ENCODE measurements at regions not wholly inside any gene's neighbourhood (a gene's known extent, or its start where the extent isn't known, plus 50 kb on each side); places are given as distances from the start of the nearest gene placed in this dataset.
A peak's percentile ranks its signal among the peaks of the same experiment; 100 is the strongest.
"Not testable (repeated sequence)": the region's sequence is repeated elsewhere in the genome, so short reads cannot be mapped to it uniquely, and the experiment has no call there.

DNA sequence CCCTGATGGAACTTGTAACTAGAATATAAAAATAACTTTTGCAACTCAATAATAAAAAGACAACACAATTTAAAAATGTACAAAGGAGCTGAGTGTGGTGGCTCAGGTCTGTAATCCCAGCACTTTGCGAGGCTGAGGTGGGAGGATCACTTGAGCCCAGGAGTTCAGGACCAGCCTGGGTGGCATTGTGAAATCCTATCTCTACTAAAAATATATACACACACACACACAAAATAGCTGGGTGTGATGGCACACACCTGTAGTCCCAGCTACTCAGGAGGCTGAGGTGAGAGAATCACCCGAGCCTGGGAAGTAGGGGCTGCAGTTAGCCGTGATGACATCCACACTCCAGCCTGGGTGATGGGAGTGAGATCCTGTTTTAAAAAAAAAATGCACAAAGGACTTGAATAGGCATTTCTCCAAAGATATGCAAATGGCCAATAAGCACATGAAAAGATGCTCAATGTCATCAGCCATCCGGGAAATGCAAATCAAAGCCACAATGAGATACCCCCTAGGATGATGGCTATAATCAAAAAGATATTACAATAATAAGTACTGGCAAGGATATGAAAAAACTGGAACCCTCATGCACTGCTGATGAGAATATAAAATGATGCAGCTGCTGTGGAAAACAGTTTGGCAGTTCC, 59.8 kb upstream of the SEPTIN5 start:
- Histone ChIP-seq H3K9me3 (replicated peaks) (no peaks in the 10 kb centered on the region), H3K36me3 (no peaks in the 10 kb centered on the region), H3K4me1 (no peaks in the 10 kb centered on the region), H3K27ac (no peak overlapping the region), H3K4me3 (no peak overlapping the region), H3K27me3 (no peaks in the 10 kb centered on the region)
- no peak for DNase-seq

DNA sequence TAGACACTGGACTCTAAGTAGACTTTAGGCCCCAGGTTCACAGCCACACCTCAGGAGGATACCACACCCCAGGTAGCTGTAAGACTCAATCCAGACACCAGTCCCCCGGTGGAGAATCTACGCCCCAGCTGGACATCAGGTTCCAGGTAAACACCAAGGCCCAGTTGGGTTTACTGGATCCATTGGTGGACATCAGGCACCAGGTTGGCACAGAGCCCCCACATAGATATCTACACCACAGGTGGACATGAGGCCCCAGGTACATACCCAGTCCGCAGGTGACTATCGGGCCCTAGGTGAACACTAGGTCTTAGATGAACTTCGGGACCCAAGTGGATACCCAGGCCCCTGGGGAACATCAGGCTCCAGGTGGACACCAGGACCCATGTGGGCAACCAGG, 58.9 kb upstream of the SEPTIN5 start:
- no peaks in the 10 kb centered on the region for H3K9me3 ChIP-seq (replicated peaks)
- H3K4me3 ChIP-seq: no peak overlapping the region

DNA sequence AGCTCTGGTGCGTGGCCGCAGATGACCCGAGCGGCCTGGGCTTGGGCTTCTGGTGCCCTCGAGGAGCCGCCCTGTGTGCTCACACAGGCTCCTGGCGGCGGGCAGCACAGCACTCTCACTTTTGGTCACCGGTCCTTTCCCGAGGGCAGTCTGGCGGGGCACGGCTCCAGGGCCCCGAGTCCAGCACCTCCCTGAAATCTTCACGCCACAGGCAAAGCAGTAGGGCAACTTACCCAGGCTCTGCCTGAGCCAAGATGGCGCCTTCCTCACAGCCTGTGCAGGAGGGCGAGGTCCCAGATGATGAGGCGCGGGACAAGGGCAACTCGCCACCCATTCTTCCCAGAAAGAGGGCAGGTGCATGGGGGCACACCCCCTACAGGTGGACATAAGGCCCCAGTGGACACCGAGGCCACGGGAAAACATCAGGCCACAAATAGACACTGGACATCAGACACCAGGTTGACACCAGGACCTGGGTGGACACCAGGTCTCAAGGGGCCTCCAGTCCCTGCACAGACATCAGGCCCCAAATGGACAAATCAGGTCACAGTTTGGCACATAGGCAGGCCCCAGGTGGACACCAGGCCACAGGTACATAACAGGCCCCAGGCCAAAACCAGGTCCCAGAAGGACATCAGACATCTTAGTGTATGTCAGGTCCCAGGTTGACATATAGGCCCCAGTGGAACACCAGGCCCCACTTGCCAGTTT, 57.6 kb upstream of the SEPTIN5 start:
- no peak for DNase-seq
- H3K27ac ChIP-seq: no peak overlapping the region
- H3K4me3 ChIP-seq: no peak overlapping the region
- no peaks in the 10 kb centered on the region for H3K9me3 ChIP-seq (replicated peaks)
- no peaks in the 10 kb centered on the region for H3K27me3 ChIP-seq
- H3K4me1 ChIP-seq: no peaks in the 10 kb centered on the region
- no peaks in the 10 kb centered on the region for H3K36me3 ChIP-seq

More for the DNA sequence above, 58.9 kb upstream of the SEPTIN5 start:
- no peaks in the 10 kb centered on the region for H3K36me3 ChIP-seq
- H3K27ac ChIP-seq: no peak overlapping the region
- no peaks in the 10 kb centered on the region for H3K4me1 ChIP-seq
- no peaks in the 10 kb centered on the region for H3K27me3 ChIP-seq
- no peak for DNase-seq

GRCh38 chr22:19657252-19658056, 56.8 kb upstream of the SEPTIN5 start:
- Histone ChIP-seq H3K27me3 (no peaks in the 10 kb centered on the region), H3K4me1 (no peaks in the 10 kb centered on the region)
- no peak for DNase-seq

DNA sequence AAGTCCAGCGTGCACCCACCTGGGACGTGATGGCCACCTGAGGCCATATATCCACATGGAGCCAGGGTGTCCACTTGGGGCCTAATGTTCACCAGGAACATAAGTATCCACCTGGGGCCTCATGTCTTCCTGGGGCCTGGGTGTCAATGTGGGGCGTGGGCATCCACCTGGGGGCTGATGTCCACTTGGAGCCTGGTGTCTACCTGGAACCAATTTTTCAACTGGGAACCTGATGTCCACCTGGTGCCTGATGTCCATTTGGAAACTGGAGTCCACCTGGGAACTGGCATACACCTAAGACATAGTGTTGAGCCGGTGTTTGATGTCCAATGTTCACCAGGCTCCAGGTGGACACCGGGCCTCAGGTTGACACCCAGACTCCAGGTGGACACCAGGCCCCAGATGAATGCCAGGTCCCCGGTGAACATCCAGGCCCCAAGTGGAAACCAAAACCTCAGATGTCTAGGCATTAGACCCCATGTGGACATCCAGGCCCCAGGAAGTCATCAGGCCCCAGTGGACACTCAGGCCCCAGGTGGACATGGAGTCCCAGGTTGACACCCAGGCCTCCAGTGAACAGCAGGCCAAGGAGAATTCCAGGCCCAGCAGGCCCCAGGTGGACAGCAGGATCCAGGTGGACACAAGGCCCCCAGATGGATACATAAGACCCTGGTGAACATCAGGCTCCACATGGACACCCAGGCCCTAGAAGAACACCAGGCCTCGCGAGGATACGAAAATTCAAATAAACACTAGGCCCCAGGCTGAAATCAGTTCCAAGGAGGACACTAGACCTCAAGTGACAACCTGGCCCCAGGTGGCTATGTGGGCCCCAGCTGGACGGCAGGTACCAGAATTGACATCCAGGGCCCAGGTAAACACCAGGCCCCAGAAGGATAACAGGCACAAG, 56.0 kb upstream of the SEPTIN5 start:
- H3K27me3 ChIP-seq: no peaks in the 10 kb centered on the region
- no peak overlapping the region for H3K27ac ChIP-seq
- H3K4me1 ChIP-seq: peaks cover 3% of the 10 kb centered on the region; the same call in 1 of the 2 replicates
- H3K36me3 ChIP-seq: no peaks in the 10 kb centered on the region
- H3K4me3 ChIP-seq: no peak overlapping the region
- DNase-seq: no peak
- no peaks in the 10 kb centered on the region for H3K9me3 ChIP-seq (replicated peaks)

More at GRCh38 chr22:19657252-19658056, 56.8 kb upstream of the SEPTIN5 start:
- Histone ChIP-seq H3K36me3 (no peaks in the 10 kb centered on the region), H3K27ac (no peak overlapping the region), H3K4me3 (no peak overlapping the region), H3K9me3 (replicated peaks) (no peaks in the 10 kb centered on the region)

DNA sequence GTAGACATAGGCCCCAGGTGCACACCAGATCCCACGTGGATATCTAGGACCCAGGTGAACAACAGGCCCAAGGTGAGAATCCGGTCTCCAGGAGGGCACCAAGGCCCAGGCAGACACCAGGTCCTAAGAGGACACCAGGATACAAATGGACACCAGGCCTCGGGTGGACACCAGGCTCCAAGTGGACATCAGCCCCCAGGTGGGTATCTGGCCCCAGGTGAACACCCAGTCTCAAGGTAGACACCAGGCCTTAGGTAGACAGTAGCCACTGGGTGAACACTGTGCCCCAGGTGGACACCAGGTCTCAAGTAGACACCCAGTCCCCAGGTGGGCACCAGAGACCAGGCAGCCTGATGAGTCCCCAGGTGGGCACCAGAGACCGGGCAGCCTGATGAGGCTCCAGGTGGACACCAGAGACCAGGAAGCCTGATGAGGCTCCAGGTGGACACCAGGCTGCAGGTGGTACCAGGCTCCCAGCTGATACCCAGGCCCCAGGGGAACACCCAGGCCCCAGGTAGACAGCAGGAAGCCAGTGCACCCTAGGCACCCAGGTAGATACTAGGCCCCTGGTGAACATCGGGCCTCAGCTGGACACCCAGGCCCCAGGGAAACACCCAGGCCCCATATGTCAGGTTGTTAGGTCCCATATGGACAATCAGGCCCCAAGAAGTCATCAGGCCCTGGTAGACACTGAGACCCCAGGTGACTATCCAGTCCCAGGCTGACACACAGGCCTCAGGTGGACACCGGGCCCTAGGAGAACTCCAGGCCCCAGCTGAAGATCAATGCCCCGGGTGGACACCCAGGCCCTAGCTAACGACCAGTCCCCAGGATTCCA, 55.1 kb upstream of the SEPTIN5 start:
- H3K4me1 ChIP-seq: peaks cover 8% of the 10 kb centered on the region
- no peaks in the 10 kb centered on the region for H3K36me3 ChIP-seq
- H3K9me3 ChIP-seq (replicated peaks): no peaks in the 10 kb centered on the region
- no peak overlapping the region for H3K4me3 ChIP-seq
- H3K27ac ChIP-seq: no peak overlapping the region
- DNase-seq: no peak
- no peaks in the 10 kb centered on the region for H3K27me3 ChIP-seq

- Histone ChIP-seq H3K4me1 (peaks cover 13% of the 10 kb centered on the region), H3K27ac (no peak overlapping the region), H3K4me3 (no peak overlapping the region), H3K36me3 (no peaks in the 10 kb centered on the region), H3K9me3 (replicated peaks) (no peaks in the 10 kb centered on the region), H3K27me3 (no peaks in the 10 kb centered on the region)
- DNase-seq: no peak
Observed at GRCh38 chr22:19659805-19660345, 54.4 kb upstream of the SEPTIN5 start.

DNA sequence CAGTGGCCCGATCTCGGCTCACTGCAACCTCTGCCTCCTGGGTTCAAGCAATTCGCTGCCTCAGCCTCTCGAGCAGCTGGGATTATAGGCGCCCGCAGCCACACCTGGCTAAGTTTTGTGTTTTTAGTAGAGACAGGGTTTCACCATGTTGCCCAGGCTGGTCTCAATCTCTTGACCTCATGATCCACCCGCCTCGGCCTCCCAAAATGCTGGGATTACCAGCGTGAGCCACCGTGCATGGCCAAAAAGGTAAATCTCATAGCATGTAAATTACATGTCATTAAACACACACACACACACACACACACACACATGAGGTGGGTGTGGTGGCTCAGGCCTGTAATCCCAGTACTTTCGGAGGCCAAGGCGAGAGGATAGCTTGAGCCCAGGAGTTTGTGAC, 53.7 kb upstream of the SEPTIN5 start:
- H3K36me3 ChIP-seq; H3K27ac ChIP-seq; H3K9me3 ChIP-seq (replicated peaks); H3K4me3 ChIP-seq; H3K27me3 ChIP-seq; DNase-seq: not testable (repeated sequence)
- H3K4me1 ChIP-seq: peaks cover 13% of the 10 kb centered on the region

DNA sequence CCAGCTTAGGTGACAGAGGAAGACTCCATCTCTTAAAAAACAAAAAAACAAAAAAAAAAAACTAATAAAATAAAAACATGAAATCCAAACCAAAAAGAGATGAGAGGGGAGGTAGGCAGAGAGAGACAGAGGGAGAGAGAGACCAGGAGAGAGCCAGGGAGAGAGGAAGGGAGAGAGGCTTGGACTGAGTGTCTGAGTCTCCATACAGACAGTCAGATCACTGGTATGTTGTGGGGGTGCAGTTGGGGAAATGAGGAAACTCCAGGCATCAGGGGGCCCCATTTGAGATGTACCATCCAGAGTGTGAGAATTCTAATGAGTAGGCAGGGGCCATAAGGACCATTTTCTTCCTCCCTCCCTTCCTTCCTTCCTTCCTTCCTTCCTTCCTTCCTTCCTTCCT, 53.1 kb upstream of the SEPTIN5 start:
- Histone ChIP-seq H3K27me3 (no peaks in the 10 kb centered on the region), H3K9me3 (replicated peaks) (no peaks in the 10 kb centered on the region), H3K4me1 (peaks cover 14% of the 10 kb centered on the region), H3K27ac (no peak overlapping the region), H3K36me3 (no peaks in the 10 kb centered on the region), H3K4me3 (no peak overlapping the region)
- no peak for DNase-seq

GRCh38 chr22:19662049-19662684, 52.1 kb upstream of the SEPTIN5 start:
- DNase-seq; H3K4me3 ChIP-seq; H3K36me3 ChIP-seq; H3K27me3 ChIP-seq; H3K9me3 ChIP-seq (replicated peaks); H3K27ac ChIP-seq: not testable (repeated sequence)
- H3K4me1 ChIP-seq: peaks cover 24% of the 10 kb centered on the region

GRCh38 chr22:19663286-19663815, 51.0 kb upstream of the SEPTIN5 start:
- Histone ChIP-seq H3K36me3 (no peaks in the 10 kb centered on the region), H3K9me3 (replicated peaks) (no peaks in the 10 kb centered on the region), H3K27ac (peak overlapping the region; percentile 61), H3K27me3 (no peaks in the 10 kb centered on the region), H3K4me1 (peaks cover 25% of the 10 kb centered on the region), H3K4me3 (peak overlapping the region; percentile 39)
- peak; percentile 95 to 96 for DNase-seq

GRCh38 chr22:19663821-19664355, 50.4 kb upstream of the SEPTIN5 start:
- no peaks in the 10 kb centered on the region for H3K27me3 ChIP-seq
- H3K36me3 ChIP-seq: no peaks in the 10 kb centered on the region
- H3K27ac ChIP-seq: peak overlapping the region; percentile 61
- peaks cover 25% of the 10 kb centered on the region for H3K4me1 ChIP-seq
- DNase-seq: peak; percentile 80 to 84
- peak overlapping the region; percentile 39 for H3K4me3 ChIP-seq
- H3K9me3 ChIP-seq (replicated peaks): no peaks in the 10 kb centered on the region

GRCh38 chr22:19664406-19664805, 49.9 kb upstream of the SEPTIN5 start:
- H3K27ac ChIP-seq: peak overlapping the region; percentile 61

More at GRCh38 chr22:19664406-19664805, 49.9 kb upstream of the SEPTIN5 start:
- peaks cover 25% of the 10 kb centered on the region for H3K4me1 ChIP-seq
- no peaks in the 10 kb centered on the region for H3K36me3 ChIP-seq
- peak overlapping the region; percentile 39 for H3K4me3 ChIP-seq
- DNase-seq: no peak
- no peaks in the 10 kb centered on the region for H3K27me3 ChIP-seq
- H3K9me3 ChIP-seq (replicated peaks): no peaks in the 10 kb centered on the region
